NCI-H345 treated with DMSO at 0.1 percent for 48 hours (cell line): ENCODE measurements at regions not wholly inside any gene's neighbourhood (a gene's known extent, or its start where the extent isn't known, plus 50 kb on each side); places are given as distances from the start of the nearest gene placed in this dataset.
A peak's percentile ranks its signal among the peaks of the same experiment; 100 is the strongest.

Experiments used
- DNase-seq: peaks from one replicate; lab custom pipeline; 2025; ENCODE audit not compliant: unreplicated experiment; lab: John Stamatoyannopoulos, UW

- no peak for DNase-seq
Measured at GRCh38 chr5:51902512-51902911, 519.3 kb downstream of the ISL1 start.

- DNase-seq: no peak
Measured at GRCh38 chr5:51908215-51908614, 525.0 kb downstream of the ISL1 start.

- no peak for DNase-seq
Measured at GRCh38 chr5:51944500-51945125, 561.4 kb downstream of the ISL1 start.

- DNase-seq: no peak
Measured at GRCh38 chr5:51958473-51958872, 575.2 kb downstream of the ISL1 start.

GRCh38 chr5:51960617-51961121 is 577.4 kb downstream of the ISL1 start:
- peak; percentile 24 for DNase-seq

- DNase-seq: no peak
Measured at GRCh38 chr5:51961154-51961562, 577.9 kb downstream of the ISL1 start.

- DNase-seq: no peak
Measured at GRCh38 chr5:51968756-51969155, 585.5 kb downstream of the ISL1 start.

- DNase-seq: no peak
Measured at GRCh38 chr5:51974834-51975233, 591.6 kb downstream of the ISL1 start.

GRCh38 chr5:51977014-51977413 is 593.8 kb downstream of the ISL1 start:
- no peak for DNase-seq

- DNase-seq: no peak
Measured at GRCh38 chr5:51983161-51983560, 599.9 kb downstream of the ISL1 start.

GRCh38 chr5:51986733-51987132 is 603.5 kb downstream of the ISL1 start:
- no peak for DNase-seq

GRCh38 chr5:51987239-51987638 is 604.0 kb downstream of the ISL1 start:
- DNase-seq: no peak

GRCh38 chr5:51987669-51988209 is 604.5 kb downstream of the ISL1 start:
- DNase-seq: no peak

GRCh38 chr5:51988634-51989033 is 605.4 kb downstream of the ISL1 start:
- no peak for DNase-seq

- DNase-seq: no peak
Measured at GRCh38 chr5:51990241-51990640, 607.0 kb downstream of the ISL1 start.

GRCh38 chr5:51990661-51991180 is 607.5 kb downstream of the ISL1 start:
- no peak for DNase-seq

GRCh38 chr5:51991940-51992339 is 608.7 kb downstream of the ISL1 start:
- DNase-seq: no peak

GRCh38 chr5:51995773-51996306 is 612.6 kb downstream of the ISL1 start:
- DNase-seq: no peak

GRCh38 chr5:51996356-51996861 is 613.2 kb downstream of the ISL1 start:
- DNase-seq: no peak

GRCh38 chr5:51997500-51997899 is 614.3 kb downstream of the ISL1 start:
- no peak for DNase-seq

- DNase-seq: peak; percentile 79
Measured at GRCh38 chr5:51997949-51998348, 614.7 kb downstream of the ISL1 start.

GRCh38 chr5:52007230-52007858 is 624.1 kb downstream of the ISL1 start:
- DNase-seq: peak; percentile 94
